GM12875 (cell line): ENCODE measurements at regions not wholly inside any gene's neighbourhood (a gene's known extent, or its start where the extent isn't known, plus 50 kb on each side); places are given as distances from the start of the nearest gene placed in this dataset.

ENCODE experiments used
- H3K4me3 ChIP-seq: one replicate; pipeline ENCODE4 v1.5.1; 2011; ENCODE audit warnings: low read depth, low read length, control low read depth
- CTCF ChIP-seq: IDR thresholded peaks from 2 replicates; pipeline ENCODE4 v1.5.1; 2011; ENCODE audit warnings: low read depth, mild to moderate bottlenecking, control low read depth, inconsistent platforms, low read length, moderate library complexity, borderline replicate concordance; ENCODE audit not compliant: insufficient read depth

- no peak for TF ChIP-seq CTCF
- no peak overlapping the region for H3K4me3 ChIP-seq
These were observed 73.1 kb downstream of the IRF8 start for GRCh38 chr16:85971902-85972638.

GRCh38 chr16:85974428-85975375 lies 75.7 kb downstream of the IRF8 start:
- no peak for TF ChIP-seq CTCF

GRCh38 chr16:85975451-85975981 lies 76.6 kb downstream of the IRF8 start:
- TF ChIP-seq CTCF, result no peak
- no peak overlapping the region for H3K4me3 ChIP-seq

More at GRCh38 chr16:85974428-85975375, 75.7 kb downstream of the IRF8 start:
- H3K4me3 ChIP-seq, result no peak overlapping the region

GRCh38 chr16:85978291-85978775 lies 79.4 kb downstream of the IRF8 start:
- no peak for TF ChIP-seq CTCF

GRCh38 chr16:85978976-85979375 lies 80.0 kb downstream of the IRF8 start:
- no peak for TF ChIP-seq CTCF
- H3K4me3 ChIP-seq, result no peak overlapping the region

More at GRCh38 chr16:85978291-85978775, 79.4 kb downstream of the IRF8 start:
- no peak overlapping the region for H3K4me3 ChIP-seq

GRCh38 chr16:85979605-85980004 lies 80.6 kb downstream of the IRF8 start:
- no peak overlapping the region for H3K4me3 ChIP-seq
- 0 out of 2 replicates have a peak, but pooled peaks have one; percentile 42 for TF ChIP-seq CTCF
